Adrenal gland (tissue), 9 donors: ENCODE measurements at regions not wholly inside any gene's neighbourhood (a gene's known extent, or its start where the extent isn't known, plus 50 kb on each side); places are given as distances from the start of the nearest gene placed in this dataset.
A peak's percentile ranks its signal among the peaks of the same experiment; 100 is the strongest.
"Not testable (repeated sequence)": the region's sequence is repeated elsewhere in the genome, so short reads cannot be mapped to it uniquely, and the experiment has no call there.

ENCODE experiments used
- DNase-seq, 7 donors: peaks; one replicate each; pipeline ENCODE4 v3.0.0-alpha.2; 2019 to 2020
- H3K27ac ChIP-seq, 5 donors: fragments of 200-600 bp; sonication (generic) in 4 of 5; 1 replicate in 3 of 5; 2 replicates in 2 of 5; pipeline versions ENCODE4 v1.5.1 to v1.8.0; 2016 to 2020; ENCODE audit warnings: mild to moderate bottlenecking in 1 of 5
- H3K27me3 ChIP-seq: fragments of 200-600 bp; 2 replicates; pipeline ENCODE4 v1.8.0; 2021
- H3K36me3 ChIP-seq, 2 donors: fragments of 200-600 bp; replicated peaks in 1 of 2; 1 replicate in 1 of 2; 2 replicates in 1 of 2; pipeline versions ENCODE4 v1.5.1 to v1.8.0; 2018 to 2022
- H3K4me1 ChIP-seq, 2 donors: fragments of 200-600 bp; replicated peaks in 1 of 2; 1 replicate in 1 of 2; 2 replicates in 1 of 2; pipeline versions ENCODE4 v1.5.1 to v1.8.0; 2018 to 2021
- H3K4me3 ChIP-seq, 4 donors: fragments of 200-600 bp; sonication (generic) in 3 of 4; one replicate each; pipeline ENCODE4 v1.5.1; 2016 to 2018
- H3K9me3 ChIP-seq, 3 donors: fragments of 200-600 bp; sonication (generic) in 1 of 3; replicated peaks in 1 of 3; 1 replicate in 2 of 3; 2 replicates in 1 of 3; pipeline versions ENCODE4 v1.5.1 to v1.8.0; 2016 to 2021
- CTCF ChIP-seq, 6 experiments: fragments of 450-650 bp in 4 of 6; fragments of 200-600 bp in 2 of 6; sonication (generic) in 1 of 6; IDR thresholded peaks; 1 replicate in 5 of 6; 2 replicates in 1 of 6; pipeline versions ENCODE4 v1.5.1 to v1.8.0; 2016 to 2021; ENCODE audit warnings: antibody characterized with exemption in 6 of 6, mild to moderate bottlenecking in 2 of 6, moderate library complexity in 1 of 6
- POLR2A ChIP-seq, 2 donors: fragments of 450-650 bp; IDR thresholded peaks; one replicate each; pipeline ENCODE4 v1.6.1; 2017; ENCODE audit warnings: antibody characterized with exemption in 2 of 2, mild to moderate bottlenecking in 2 of 2, moderate library complexity in 1 of 2
- WGBS, 4 donors: extraction: QIAGEN DNeasy Blood & Tissue Kit in 2 of 4; methylation state at CpG; one replicate each; pipeline versions ENCODE4 v1.1.5 to v1.1.7; 2013 to 2017; 5-methylcytosine and 5-hydroxymethylcytosine counted together
- intact Hi-C, 2 donors: fragments of 100-400 bp; cut with DNase I; formaldehyde crosslinking; loops; one replicate each; pipeline versions ENCODE4 v1.14.1 to v1.15.0; 2022 to 2023
- donor health status: healthy with polysubstance abuse.
- donor health status: Bipolar disorder and iron deficiency.
- donor health status: DM: yes; HTN: yes; CAD: no.
- donor health status: DM: no; HTN: no; CAD: no.
- donor health status: DM: no; HTN: no; CAD: no.

GRCh38 chrX:41009850-41010846, 75.1 kb upstream of the USP9X start:
- Histone ChIP-seq H3K4me1 (no peaks in the 10 kb centered on the region), H3K4me3 (peak overlapping the region in 2 of 4 donors; percentile 16 to 32), H3K27ac (peak overlapping the region; percentile 81 to 93 (median 89)), H3K36me3 (no peaks in the 10 kb centered on the region), H3K9me3 (no peaks in the 10 kb centered on the region), H3K27me3 (no peaks in the 10 kb centered on the region)
- TF ChIP-seq POLR2A (IDR thresholded peaks at IDR 0.05) = peak in 1 of 2 donors; percentile 77
- TF ChIP-seq CTCF (IDR thresholded peaks at IDR 0.05) = peak in 4 of 6 experiments; percentile 10 to 44 (median 24)
- 4 to 26% (median 14%) methylated on average over 6 to 28 of the region's 28 CpGs for WGBS, 4 donors
- intact Hi-C loops = no loop called here
- DNase-seq = peak; percentile 78 to 94 (median 89)

- no peak overlapping the region for H3K27ac ChIP-seq
- WGBS, 4 donors = 82 to 91% (median 87%) methylated on average over 5 of the region's 5 CpGs
- DNase-seq = no peak
These were observed 70.4 kb upstream of the USP9X start for GRCh38 chrX:41014776-41015360.

GRCh38 chrX:41017785-41018184, 67.5 kb upstream of the USP9X start:
- intact Hi-C loops, H3K4me1 ChIP-seq, H3K27me3 ChIP-seq, H3K27ac ChIP-seq, H3K36me3 ChIP-seq, H3K4me3 ChIP-seq, DNase-seq, H3K9me3 ChIP-seq: not testable (repeated sequence)
- WGBS, 4 donors = 88 to 100% (median 95%) methylated on average over 4 to 6 of the region's 6 CpGs

More at GRCh38 chrX:41014776-41015360, 70.4 kb upstream of the USP9X start:
- TF ChIP-seq CTCF (IDR thresholded peaks at IDR 0.05) (no peak), POLR2A (IDR thresholded peaks at IDR 0.05) (no peak)
- H3K36me3 ChIP-seq = no peaks in the 10 kb centered on the region
- peaks cover 6% of the 10 kb centered on the region for H3K27me3 ChIP-seq
- no peaks in the 10 kb centered on the region for H3K9me3 ChIP-seq
- intact Hi-C loops = no loop called here
- no peaks in the 10 kb centered on the region for H3K4me1 ChIP-seq
- H3K4me3 ChIP-seq = no peak overlapping the region

- H3K27me3 ChIP-seq, H3K9me3 ChIP-seq, DNase-seq, intact Hi-C loops, H3K4me1 ChIP-seq, H3K27ac ChIP-seq, H3K4me3 ChIP-seq, H3K36me3 ChIP-seq: not testable (repeated sequence)
- 58 to 71% (median 65%) methylated on average over 9 of the region's 9 CpGs for WGBS, 4 donors
These were observed 66.7 kb upstream of the USP9X start for GRCh38 chrX:41018391-41019040.

- no peak for TF ChIP-seq POLR2A (IDR thresholded peaks at IDR 0.05)
- no peak for TF ChIP-seq CTCF (IDR thresholded peaks at IDR 0.05)
- H3K27ac ChIP-seq = no peak overlapping the region
- H3K4me3 ChIP-seq = no peak overlapping the region
- peaks cover 6% of the 10 kb centered on the region for H3K27me3 ChIP-seq
- WGBS, 4 donors = 59 to 88% (median 75%) methylated on average over 5 of the region's 5 CpGs
- H3K9me3 ChIP-seq = no peaks in the 10 kb centered on the region
- no peaks in the 10 kb centered on the region for H3K36me3 ChIP-seq
- no peak for DNase-seq
- no peaks in the 10 kb centered on the region for H3K4me1 ChIP-seq
- intact Hi-C loops = no loop called here
These were observed 66.2 kb upstream of the USP9X start for GRCh38 chrX:41019041-41019392.
